ENCODE measurements at regions not wholly inside any gene's neighbourhood (a gene's known extent, or its start where the extent isn't known, plus 50 kb on each side); places are given as distances from the start of the nearest gene placed in this dataset.

- TF ChIP-seq ESRRB (CRISPR knock-in tag; IDR thresholded peaks at IDR 0.05; ENCODE audit: borderline replicate concordance) (no peak), ZZZ3 (IDR thresholded peaks at IDR 0.05) (no peak)
These were observed 472.3 kb upstream of the B3GALT2 start (continued) for GRCh38 chr1:193658691-193659090.

- no peak overlapping the region for H3K27ac ChIP-seq (ENCODE audit: extremely low read depth, low read depth, low read length)
- no peaks in the 10 kb centered on the region for H3K4me1 ChIP-seq (replicated peaks in 1 of 2; ENCODE audit: control insufficient read depth in 2 of 2, insufficient read depth in 2 of 2, low read length in 2 of 2)
- H4K20me1 ChIP-seq (replicated peaks; ENCODE audit: control insufficient read depth, insufficient read depth, low read length): no peaks in the 10 kb centered on the region
- WGBS (ENCODE audit: insufficient coverage, low coverage, missing lambda C conversion rate): 0% methylated on average over 1 of the region's 1 CpG
- H3K27me3 ChIP-seq (ENCODE audit: control insufficient read depth in 2 of 2, insufficient read depth in 2 of 2, low read length in 2 of 2): no peaks in the 10 kb centered on the region
- no peak overlapping the region for H3K4me3 ChIP-seq
- ATAC-seq: no peak
- no peak overlapping the region for H3K4me2 ChIP-seq (ENCODE audit: insufficient read depth, low read length)
- no peaks in the 10 kb centered on the region for H3K36me3 ChIP-seq (ENCODE audit: control insufficient read depth, insufficient read depth, low read length)
- intact Hi-C loops (cut with micrococcal nuclease) (no loop called here), in situ Hi-C loops (cut with MboI) (no loop called here)
- no peak overlapping the region for H2AFZ ChIP-seq (ENCODE audit: low read depth, low read length)
- CTCF ChIA-PET (ENCODE audit: low intra/inter-chr PET ratio): no interaction called here
- POLR2A ChIA-PET: no interaction called here
- no TSS peak for BruUV-seq (replicated peaks)
- no peak for DNase-seq (ENCODE audit: extremely low read depth in 1 of 4, low spot score in 3 of 4)
- no peaks in the 10 kb centered on the region for H3K9me1 ChIP-seq (ENCODE audit: control insufficient read depth, insufficient read depth, low read length)
- no peak for FAIRE-seq
- no peaks in the 10 kb centered on the region; the same call in none of the 2 replicates for H3K9me3 ChIP-seq (replicated peaks; ENCODE audit: control insufficient read depth, insufficient read depth, low read depth, low read length)
- H3K9ac ChIP-seq (ENCODE audit: insufficient read depth in 1 of 2, low read depth in 2 of 2, low read length in 2 of 2): no peak overlapping the region
- no peaks in the 10 kb centered on the region for H3K79me2 ChIP-seq (ENCODE audit: control insufficient read depth, insufficient read depth, low read length)
- TF ChIP-seq SIX5 (IDR thresholded peaks at IDR 0.05; ENCODE audit: borderline replicate concordance in 1 of 2, insufficient read depth in 1 of 2, low read depth in 1 of 2, low read length in 2 of 2): no peak
- TF ChIP-seq GTF2F1 (IDR thresholded peaks at IDR 0.05; ENCODE audit: low read depth, low read length): no peak
- TF ChIP-seq ZBTB11 (CRISPR knock-in tag; IDR thresholded peaks at IDR 0.05): no peak
- TF ChIP-seq ZBTB5 (IDR thresholded peaks at IDR 0.05): no peak
- TF ChIP-seq ZSCAN32 (CRISPR knock-in tag; IDR thresholded peaks at IDR 0.05): no peak
- no peak for TF ChIP-seq DPF2 (IDR thresholded peaks at IDR 0.05)
- TF ChIP-seq POLR3A (IDR thresholded peaks at IDR 0.05; ENCODE audit: borderline replicate concordance, extremely low read depth, insufficient read depth, insufficient read length): no peak
- TF ChIP-seq MYC (IDR thresholded peaks at IDR 0.05; ENCODE audit: low read depth, low read length): no peak
- TF ChIP-seq MYC (CRISPR knock-in tag; IDR thresholded peaks at IDR 0.05; ENCODE audit: borderline replicate concordance, low read depth): no peak
- no peak for TF ChIP-seq BRCA1 (IDR thresholded peaks at IDR 0.05)
- no peak for TF ChIP-seq BRCA1 (CRISPR knock-in tag; IDR thresholded peaks at IDR 0.05)
- no peak for TF ChIP-seq SIN3A (IDR thresholded peaks at IDR 0.05; ENCODE audit: borderline replicate concordance in 2 of 2, control insufficient read depth in 1 of 2, low read depth in 2 of 2, low read length in 2 of 2)
- TF ChIP-seq ZNF165 (CRISPR knock-in tag; IDR thresholded peaks at IDR 0.05; ENCODE audit: borderline replicate concordance): no peak
- TF ChIP-seq TCF7L2 (IDR thresholded peaks at IDR 0.05; ENCODE audit: low read depth, low read length): no peak
These were observed 471.7 kb upstream of the B3GALT2 start for GRCh38 chr1:193658081-193658480.

All from K562 (cell line).